Adrenal gland (tissue), 5 donors: ENCODE measurements at regions not wholly inside any gene's neighbourhood (a gene's known extent, or its start where the extent isn't known, plus 50 kb on each side); places are given as distances from the start of the nearest gene placed in this dataset.

Experiments
- CTCF ChIP-seq, 6 experiments: fragments of 450-650 bp in 4 of 6; fragments of 200-600 bp in 2 of 6; sonication (generic) in 1 of 6; IDR thresholded peaks; 1 replicate in 5 of 6; 2 replicates in 1 of 6; pipeline versions ENCODE4 v1.5.1 to v1.8.0; 2016 to 2021; ENCODE audit warnings: antibody characterized with exemption in 6 of 6, mild to moderate bottlenecking in 2 of 6, moderate library complexity in 1 of 6
- POLR2A ChIP-seq, 2 donors: fragments of 450-650 bp; IDR thresholded peaks; one replicate each; pipeline ENCODE4 v1.6.1; 2017; ENCODE audit warnings: antibody characterized with exemption in 2 of 2, mild to moderate bottlenecking in 2 of 2, moderate library complexity in 1 of 2
- donor health status: DM: no; HTN: no; CAD: no.

GRCh38 chr7:94250124-94250523 lies 144.6 kb upstream of the COL1A2 start:
- no peak for TF ChIP-seq CTCF (IDR thresholded peaks at IDR 0.05)
- TF ChIP-seq POLR2A (IDR thresholded peaks at IDR 0.05), result no peak
